Large intestine (tissue), 3 donors: ENCODE measurements at regions not wholly inside any gene's neighbourhood (a gene's known extent, or its start where the extent isn't known, plus 50 kb on each side); places are given as distances from the start of the nearest gene placed in this dataset.
"Not testable (repeated sequence)": the region's sequence is repeated elsewhere in the genome, so short reads cannot be mapped to it uniquely, and the experiment has no call there.

ENCODE experiments used
- DNase-seq, 2 donors: peaks; one replicate each; pipeline versions ENCODE4 v3.0.0 to v3.0.0-alpha.2; 2013
- H3K27ac ChIP-seq: one replicate; pipeline ENCODE4 v1.5.1; 2013; ENCODE audit warnings: low read length
- H3K27me3 ChIP-seq: 2 replicates; pipeline ENCODE4 v1.6.1; 2013; ENCODE audit warnings: low read length; ENCODE audit not compliant: control insufficient read depth, insufficient read depth
- H3K36me3 ChIP-seq: 2 replicates; pipeline ENCODE4 v1.6.1; 2013; ENCODE audit warnings: low read length; ENCODE audit not compliant: control insufficient read depth, insufficient read depth
- H3K4me1 ChIP-seq: one replicate; pipeline ENCODE4 v1.6.1; 2013; ENCODE audit warnings: low read length; ENCODE audit not compliant: control insufficient read depth, insufficient read depth
- H3K4me3 ChIP-seq: one replicate; pipeline ENCODE4 v1.5.1; 2013; ENCODE audit warnings: low read length
- H3K9me3 ChIP-seq: one replicate; pipeline ENCODE4 v1.6.1; 2013; ENCODE audit warnings: mild to moderate bottlenecking, low read depth, low read length, moderate library complexity; ENCODE audit not compliant: control insufficient read depth
- WGBS: methylation state at CpG from one replicate; pipeline ENCODE4 v1.1.5; 2013; ENCODE audit warnings: low lambda C conversion rate; ENCODE audit not compliant: insufficient coverage; 5-methylcytosine and 5-hydroxymethylcytosine counted together

DNA sequence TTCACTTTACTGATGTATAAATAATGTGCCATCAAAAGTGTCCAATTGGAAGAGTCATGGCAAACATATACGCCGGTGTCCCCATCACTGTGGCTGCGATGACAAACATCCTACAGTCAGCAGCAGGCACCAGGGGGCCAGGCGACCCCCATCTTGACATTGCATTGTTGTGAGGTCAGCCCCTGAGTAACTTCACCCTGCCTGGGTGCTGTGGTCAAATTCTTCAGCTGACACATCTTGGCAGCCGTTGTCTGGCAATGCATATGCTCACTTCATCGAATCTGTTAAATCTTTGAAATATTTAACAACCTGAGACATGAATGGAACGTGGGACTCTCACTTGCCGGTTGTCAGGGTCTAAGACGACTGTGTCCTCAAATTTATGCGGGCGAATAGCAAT is 430.9 kb downstream of the BRD1 start:
- Histone ChIP-seq H3K4me1 (no peaks in the 10 kb centered on the region), H3K9me3 (no peaks in the 10 kb centered on the region), H3K27ac (no peak overlapping the region), H3K4me3 (no peak overlapping the region), H3K27me3 (no peaks in the 10 kb centered on the region), H3K36me3 (no peaks in the 10 kb centered on the region)
- DNase-seq: no peak
- no CpG with 5 or more reads among the region's 11 CpGs for WGBS

DNA sequence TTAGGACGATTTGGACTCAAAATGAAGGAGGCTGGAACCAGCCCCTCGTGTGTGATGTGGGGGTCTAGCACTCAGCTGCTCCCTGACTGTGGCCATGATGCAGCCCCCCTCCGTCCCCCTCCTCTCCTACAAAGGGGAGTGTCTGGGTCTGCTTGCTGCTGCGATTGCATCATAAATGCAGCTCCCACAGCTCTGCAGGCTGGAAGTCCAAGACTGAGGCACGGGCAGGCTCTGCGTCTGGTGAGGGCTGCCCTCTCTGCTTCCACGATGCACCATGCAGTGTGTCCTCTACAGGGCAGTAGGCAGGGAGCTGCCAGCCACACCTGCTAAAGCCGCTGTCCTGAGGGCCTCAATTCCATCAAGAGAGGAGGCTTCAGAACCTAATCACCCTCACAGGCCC is 432.1 kb downstream of the BRD1 start:
- no peak for DNase-seq
- no CpG with 5 or more reads among the region's 8 CpGs for WGBS
- H3K27me3 ChIP-seq: no peaks in the 10 kb centered on the region

DNA sequence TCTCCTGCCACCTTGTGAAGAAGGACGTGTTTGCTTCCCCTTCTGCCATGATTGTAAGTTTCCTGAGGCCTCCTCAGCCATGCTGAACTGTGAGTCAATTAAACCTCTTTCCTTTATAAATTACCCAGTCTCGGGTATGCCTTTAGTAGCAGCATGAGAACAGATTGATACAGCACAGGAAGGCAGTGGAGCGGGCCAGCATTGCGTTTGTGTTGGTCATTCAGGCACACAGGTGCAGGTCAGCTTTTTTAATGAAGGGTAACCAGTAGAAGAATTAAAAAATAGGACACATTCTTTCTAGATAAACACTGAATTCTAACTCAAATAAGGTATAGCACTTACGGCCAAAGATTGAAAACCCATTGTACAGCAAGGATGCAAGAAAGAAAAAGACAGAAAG is 432.6 kb downstream of the BRD1 start:
- H3K36me3 ChIP-seq, H3K9me3 ChIP-seq, DNase-seq, H3K4me3 ChIP-seq, H3K27me3 ChIP-seq, H3K4me1 ChIP-seq, H3K27ac ChIP-seq: not testable (repeated sequence)
- no CpG with 5 or more reads among the region's 5 CpGs for WGBS

More for the DNA sequence above, 432.1 kb downstream of the BRD1 start:
- Histone ChIP-seq H3K9me3 (no peaks in the 10 kb centered on the region), H3K4me3 (no peak overlapping the region), H3K4me1 (no peaks in the 10 kb centered on the region), H3K27ac (no peak overlapping the region), H3K36me3 (no peaks in the 10 kb centered on the region)

DNA sequence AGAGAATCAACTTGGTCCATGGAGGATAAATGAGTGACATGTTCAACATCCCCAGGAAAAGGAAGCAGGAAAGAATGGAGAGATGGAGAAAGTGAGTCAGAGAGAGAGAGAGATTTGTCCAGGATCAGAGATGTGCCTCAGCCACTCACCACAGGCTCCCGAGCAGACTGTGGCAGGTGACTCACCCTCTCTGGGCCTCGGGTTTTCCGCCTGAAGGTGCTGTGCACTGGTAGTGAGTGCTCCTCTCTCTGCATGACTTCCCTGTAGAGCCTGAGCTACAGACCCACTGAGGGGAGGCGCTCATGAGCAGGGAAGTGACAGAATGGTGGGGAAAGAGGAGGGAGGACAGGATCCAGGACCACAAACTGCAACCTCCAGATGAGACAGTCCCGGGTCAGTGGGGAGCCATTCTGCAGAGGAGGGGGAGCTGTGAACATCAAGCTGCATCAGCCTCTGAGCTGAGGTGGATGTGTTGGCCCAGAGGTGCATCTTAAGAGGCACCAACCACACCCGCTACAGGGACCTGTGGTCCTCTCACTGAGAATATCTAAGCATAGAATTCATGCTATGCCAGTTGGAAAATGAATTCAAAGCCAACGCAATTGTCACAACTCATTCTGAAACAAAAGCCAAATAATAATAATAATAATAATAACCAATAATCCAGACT is 433.4 kb downstream of the BRD1 start:
- Histone ChIP-seq H3K4me1 (no peaks in the 10 kb centered on the region), H3K27ac (no peak overlapping the region), H3K27me3 (no peaks in the 10 kb centered on the region), H3K9me3 (no peaks in the 10 kb centered on the region), H3K36me3 (no peaks in the 10 kb centered on the region), H3K4me3 (no peak overlapping the region)
- no CpG with 5 or more reads among the region's 7 CpGs for WGBS
- no peak for DNase-seq

DNA sequence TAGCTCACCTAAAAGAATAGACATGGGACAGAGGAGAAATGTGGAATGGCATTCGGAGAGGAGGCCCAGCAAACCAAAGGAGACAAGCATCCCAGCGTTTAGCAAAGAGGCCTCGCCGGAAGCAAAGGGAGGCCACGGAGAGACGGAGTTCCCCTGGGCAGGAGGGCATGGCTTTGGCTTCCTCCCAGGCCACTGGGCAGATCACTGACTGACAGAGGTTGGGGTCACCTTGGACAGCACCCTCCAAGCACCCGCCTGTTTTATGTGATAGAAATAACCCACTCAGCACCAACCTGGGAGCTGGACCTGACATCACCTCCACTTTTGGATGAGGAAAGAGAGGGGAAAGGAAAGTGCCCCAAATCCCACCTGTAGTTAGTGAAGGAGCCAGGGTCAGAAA is 434.1 kb downstream of the BRD1 start:
- Histone ChIP-seq H3K4me1 (no peaks in the 10 kb centered on the region), H3K9me3 (no peaks in the 10 kb centered on the region), H3K36me3 (no peaks in the 10 kb centered on the region), H3K27ac (no peak overlapping the region), H3K27me3 (no peaks in the 10 kb centered on the region), H3K4me3 (no peak overlapping the region)
- 100% methylated on average over 1 of the region's 7 CpGs for WGBS
- DNase-seq: no peak

DNA sequence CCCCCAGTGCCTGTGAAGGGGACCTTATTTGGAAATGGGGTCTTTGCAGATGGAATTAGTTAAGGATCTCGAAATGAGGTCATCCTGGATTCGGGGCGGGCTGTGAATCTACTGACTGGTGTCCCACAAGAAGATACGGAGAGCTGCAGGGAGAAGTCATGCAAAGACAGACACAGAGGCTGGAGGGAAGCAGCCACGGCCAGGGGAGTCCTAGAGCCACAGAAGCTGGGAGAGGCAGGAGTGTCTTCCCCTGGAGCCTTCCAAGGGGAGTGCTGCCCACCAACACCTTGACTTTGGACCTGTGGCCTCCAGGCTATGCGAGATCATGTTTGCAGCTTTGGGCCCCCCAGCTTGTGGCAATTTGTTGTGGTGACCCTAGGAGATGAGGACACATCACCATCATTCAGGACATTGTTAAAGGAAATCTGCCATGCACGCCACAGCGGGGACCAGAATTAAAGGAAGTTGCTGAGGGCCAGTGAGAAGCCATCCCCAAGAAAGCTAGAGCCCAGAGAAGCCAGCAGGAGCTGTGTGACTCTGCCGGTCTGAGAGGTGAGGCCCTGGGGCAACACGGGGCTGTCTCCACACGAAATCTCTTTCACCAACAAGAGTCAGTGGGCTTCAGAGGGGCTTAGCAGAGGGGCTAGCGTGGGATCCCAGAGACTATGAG is 434.7 kb downstream of the BRD1 start:
- WGBS: 75% methylated on average over 3 of the region's 12 CpGs

DNA sequence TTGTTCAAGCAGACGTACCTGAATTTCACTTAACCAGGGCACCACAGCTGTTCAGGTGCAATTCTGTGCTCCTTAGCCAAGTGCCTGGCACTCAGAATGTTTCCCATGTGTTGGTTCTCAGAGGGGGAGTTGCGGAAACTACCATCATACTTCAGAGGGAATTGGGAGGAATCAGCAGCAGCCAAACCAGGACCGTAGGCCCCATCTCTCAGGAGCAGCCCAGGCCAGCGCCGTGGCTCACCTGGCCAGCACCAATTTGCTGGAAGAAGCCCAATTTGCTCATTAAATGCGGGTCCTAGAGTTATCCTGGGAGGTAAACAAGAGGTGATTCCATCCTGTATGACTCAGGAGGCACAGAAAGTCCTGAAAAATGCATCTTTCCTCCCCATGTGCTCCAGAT is 435.4 kb downstream of the BRD1 start:
- Histone ChIP-seq H3K4me3 (no peak overlapping the region), H3K27ac (no peak overlapping the region), H3K27me3 (no peaks in the 10 kb centered on the region), H3K36me3 (no peaks in the 10 kb centered on the region), H3K4me1 (no peaks in the 10 kb centered on the region), H3K9me3 (no peaks in the 10 kb centered on the region)
- no peak for DNase-seq
- no CpG with 5 or more reads among the region's 6 CpGs for WGBS

More for the DNA sequence above, 434.7 kb downstream of the BRD1 start:
- Histone ChIP-seq H3K36me3 (no peaks in the 10 kb centered on the region), H3K9me3 (no peaks in the 10 kb centered on the region), H3K4me3 (no peak overlapping the region), H3K4me1 (no peaks in the 10 kb centered on the region), H3K27me3 (no peaks in the 10 kb centered on the region), H3K27ac (no peak overlapping the region)
- no peak for DNase-seq

DNA sequence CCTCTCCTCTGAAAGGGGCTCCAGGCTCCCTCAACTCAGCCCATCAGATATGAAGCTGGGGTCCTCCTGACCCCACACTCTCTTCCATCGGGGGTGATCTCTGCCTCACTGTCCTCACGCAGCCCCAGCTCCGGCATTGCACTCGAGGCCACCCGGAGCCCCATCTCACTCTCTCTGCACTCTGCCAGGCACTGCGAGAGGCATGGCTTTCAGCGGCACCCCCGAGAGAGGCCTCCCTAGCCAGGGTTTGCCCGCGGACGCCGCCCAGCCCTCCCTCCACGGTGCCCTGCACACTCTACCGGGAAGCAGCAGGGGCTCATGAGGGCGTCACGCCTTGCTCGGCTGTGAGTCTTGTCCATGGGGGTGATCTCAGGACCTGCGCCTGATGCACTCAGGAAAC is 436.2 kb downstream of the BRD1 start:
- no peaks in the 10 kb centered on the region for H3K27me3 ChIP-seq
- DNase-seq: no peak

DNA sequence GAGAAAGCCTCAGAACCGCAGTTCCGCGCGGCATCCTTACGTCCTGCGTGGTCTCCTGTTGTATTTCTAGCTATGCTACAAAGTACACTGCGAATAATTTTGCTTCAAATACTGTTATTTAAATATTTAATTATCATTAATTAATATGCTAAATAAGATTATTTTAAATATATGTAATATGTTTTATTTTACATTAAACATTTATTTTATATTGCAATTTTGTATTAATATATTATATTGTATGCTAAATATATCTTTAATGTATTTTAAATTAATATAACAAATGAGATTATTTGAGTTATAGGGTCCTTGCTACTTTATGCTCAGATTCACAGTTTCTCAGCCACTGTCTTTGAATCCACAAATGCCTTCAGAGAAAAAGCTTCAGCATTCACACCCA is 436.7 kb downstream of the BRD1 start:
- H3K27me3 ChIP-seq: no peaks in the 10 kb centered on the region
- no peak for DNase-seq
- H3K27ac ChIP-seq: no peak overlapping the region
- H3K9me3 ChIP-seq: no peaks in the 10 kb centered on the region
- no peak overlapping the region for H3K4me3 ChIP-seq
- no peaks in the 10 kb centered on the region for H3K36me3 ChIP-seq
- 97% methylated on average over 6 of the region's 7 CpGs for WGBS
- H3K4me1 ChIP-seq: no peaks in the 10 kb centered on the region

More for the DNA sequence above, 436.2 kb downstream of the BRD1 start:
- H3K4me1 ChIP-seq: no peaks in the 10 kb centered on the region
- H3K9me3 ChIP-seq: no peaks in the 10 kb centered on the region
- H3K36me3 ChIP-seq: no peaks in the 10 kb centered on the region
- no CpG with 5 or more reads among the region's 18 CpGs for WGBS
- H3K4me3 ChIP-seq: no peak overlapping the region
- H3K27ac ChIP-seq: no peak overlapping the region

DNA sequence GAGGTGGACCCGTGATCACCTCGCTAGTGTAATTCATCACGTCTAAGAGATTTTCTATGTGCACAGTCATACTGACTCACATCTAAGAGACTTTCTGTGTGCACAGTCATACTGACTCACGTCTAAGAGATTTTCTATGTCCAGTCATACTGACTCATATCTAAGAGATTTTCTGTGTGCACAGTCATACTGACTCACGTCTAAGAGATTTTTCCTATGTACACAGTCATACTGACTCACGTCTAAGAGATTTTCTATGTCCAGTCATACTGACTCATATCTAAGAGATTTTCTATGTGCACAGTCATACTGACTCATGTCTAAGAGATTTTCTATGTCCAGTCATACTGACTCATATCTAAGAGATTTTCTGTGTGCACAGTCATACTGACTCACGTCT is 443.8 kb downstream of the BRD1 start:
- H3K4me3 ChIP-seq, H3K36me3 ChIP-seq, DNase-seq, H3K27ac ChIP-seq, H3K4me1 ChIP-seq, H3K9me3 ChIP-seq, H3K27me3 ChIP-seq: not testable (repeated sequence)
- WGBS: no CpG with 5 or more reads among the region's 7 CpGs

DNA sequence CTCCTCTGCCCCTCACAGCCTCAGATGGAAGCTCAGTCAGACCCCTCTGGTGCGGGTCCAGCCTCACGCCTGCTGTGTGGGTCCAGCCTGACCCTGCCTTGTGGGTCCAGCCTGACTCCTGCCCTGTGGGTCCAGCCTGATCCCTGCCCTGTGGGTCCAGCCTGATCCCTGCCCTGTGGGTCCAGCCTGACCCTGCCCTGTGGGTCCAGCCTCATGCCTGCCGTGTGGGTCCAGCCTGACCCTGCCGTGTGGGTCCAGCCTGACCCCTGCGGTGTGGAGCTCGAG is 445.3 kb downstream of the BRD1 start:
- no peak overlapping the region for H3K4me3 ChIP-seq
- WGBS: no CpG with 5 or more reads among the region's 6 CpGs
- H3K27me3 ChIP-seq: no peaks in the 10 kb centered on the region
- no peaks in the 10 kb centered on the region for H3K9me3 ChIP-seq
- DNase-seq: no peak
- H3K36me3 ChIP-seq: no peaks in the 10 kb centered on the region
- no peaks in the 10 kb centered on the region for H3K4me1 ChIP-seq
- H3K27ac ChIP-seq: no peak overlapping the region
